HG02571 (cell line): ENCODE measurements at regions not wholly inside any gene's neighbourhood (a gene's known extent, or its start where the extent isn't known, plus 50 kb on each side); places are given as distances from the start of the nearest gene placed in this dataset.
"Not testable (repeated sequence)": the region's sequence is repeated elsewhere in the genome, so short reads cannot be mapped to it uniquely, and the experiment has no call there.

ENCODE experiments used
- ATAC-seq: cut with Tn5 transposase; IDR thresholded peaks from one replicate; pipeline ENCODE4 v1.9.1; 2021; ENCODE audit warnings: mild to moderate bottlenecking, moderate library complexity; ENCODE audit not compliant: unreplicated experiment

DNA sequence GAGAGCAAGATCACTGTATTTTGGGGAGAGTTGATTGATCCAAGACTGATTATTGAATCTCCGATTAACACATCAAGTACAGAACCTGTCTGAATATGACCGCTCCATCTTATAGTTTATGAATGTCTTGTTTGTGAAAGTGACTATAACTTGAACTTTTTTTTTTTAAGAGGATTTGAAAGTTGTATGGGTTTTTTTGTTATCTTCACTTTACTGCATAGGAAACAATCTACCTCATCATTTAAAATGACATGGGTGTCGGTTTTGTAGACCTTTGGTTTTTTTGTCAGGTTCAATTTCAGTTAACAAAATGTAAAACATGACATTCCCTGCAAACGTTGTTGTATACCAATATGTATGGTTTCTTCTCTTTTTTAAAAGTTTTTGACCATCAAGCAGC, 103.0 kb upstream of the NUDT6 start:
- ATAC-seq: no peak

DNA sequence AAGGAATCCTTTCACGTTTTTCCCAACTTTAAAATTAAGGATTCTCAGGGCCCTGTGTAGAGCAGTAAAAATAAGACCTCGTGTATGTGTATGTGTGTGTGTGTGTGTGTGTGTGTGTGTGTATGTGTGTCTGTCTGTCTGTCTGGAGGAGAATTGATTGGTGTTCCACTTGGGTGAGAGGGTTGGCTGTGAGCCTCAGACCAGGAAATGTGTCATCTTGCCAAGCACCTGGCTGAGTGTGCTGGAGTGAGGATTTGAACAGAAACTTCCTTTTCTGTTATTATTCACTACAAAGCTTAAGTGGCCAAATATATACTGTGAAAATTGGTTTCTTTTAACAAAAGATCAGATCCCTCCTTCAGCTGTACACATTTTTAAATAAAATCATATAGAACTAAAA, 103.6 kb upstream of the NUDT6 start:
- ATAC-seq: not testable (repeated sequence)

GRCh38 chr4:123031664-123032063, 109.3 kb upstream of the NUDT6 start:
- ATAC-seq: no peak

DNA sequence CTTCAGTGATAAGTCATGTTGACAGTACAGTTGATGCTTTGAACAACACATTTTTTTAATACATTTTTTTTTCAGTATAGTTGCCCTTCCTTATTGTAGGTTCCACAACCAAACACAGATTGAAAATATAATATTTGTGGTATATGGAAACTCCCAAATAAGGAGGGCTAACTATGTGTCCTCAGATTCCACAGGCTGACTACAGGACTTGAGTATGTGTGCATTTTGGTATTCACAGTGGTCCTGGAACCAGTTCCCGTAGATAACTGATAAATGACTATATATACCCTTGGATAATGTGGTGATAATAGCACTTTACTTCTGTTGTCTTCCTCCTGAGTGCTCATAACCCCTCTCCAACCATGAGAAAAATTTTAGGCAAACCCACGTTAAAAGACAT, 111.6 kb upstream of the NUDT6 start:
- no peak for ATAC-seq

GRCh38 chr4:123035239-123035638, 112.8 kb upstream of the NUDT6 start:
- no peak for ATAC-seq

GRCh38 chr4:123037804-123038203, 115.4 kb upstream of the NUDT6 start:
- no peak for ATAC-seq

DNA sequence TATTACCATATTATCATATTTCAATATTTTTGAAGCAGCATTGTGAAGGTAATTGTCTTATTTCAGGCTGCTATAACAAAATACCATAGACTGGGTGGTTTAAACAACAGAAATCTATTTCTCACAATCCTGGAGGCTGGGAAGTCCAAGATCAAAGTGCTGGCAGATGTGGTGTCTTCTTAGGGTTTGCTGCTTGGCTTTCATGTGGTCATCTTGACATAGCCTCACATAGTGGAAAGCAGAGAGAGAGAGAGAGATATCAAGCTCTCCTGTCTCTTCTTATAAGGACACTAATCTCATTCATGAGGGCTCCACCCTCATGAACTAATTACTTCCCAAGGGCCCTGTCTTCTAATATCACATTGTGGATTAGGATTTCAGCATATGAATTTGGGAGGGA, 119.7 kb upstream of the NUDT6 start:
- ATAC-seq: no peak

- ATAC-seq: no peak
Measured at GRCh38 chr4:123043013-123043412, 120.6 kb upstream of the NUDT6 start.

- ATAC-seq: no peak
Measured at GRCh38 chr4:123043793-123044425, 121.5 kb upstream of the NUDT6 start.

- ATAC-seq: no peak
Measured at GRCh38 chr4:123046096-123046495, 123.7 kb upstream of the NUDT6 start.

DNA sequence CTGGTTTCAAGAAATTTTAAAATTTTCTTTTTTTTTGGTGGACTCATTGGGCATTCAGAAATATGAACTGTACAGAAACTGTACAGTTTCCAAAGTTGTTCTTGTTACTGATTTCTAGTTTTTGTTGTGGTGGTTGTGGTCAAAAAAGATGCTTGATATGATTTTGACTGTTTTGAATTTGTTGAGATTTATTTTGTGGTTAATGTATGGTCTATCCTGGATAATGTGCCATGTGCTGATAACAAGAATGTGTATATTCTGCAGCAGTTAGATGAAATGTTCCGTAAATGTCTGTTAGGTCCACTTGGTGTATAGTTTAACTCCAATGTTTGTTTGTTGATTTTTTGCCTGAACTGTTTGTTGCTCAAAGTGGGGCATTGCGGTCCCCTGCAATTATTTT, 127.6 kb upstream of the NUDT6 start:
- ATAC-seq: no peak

DNA sequence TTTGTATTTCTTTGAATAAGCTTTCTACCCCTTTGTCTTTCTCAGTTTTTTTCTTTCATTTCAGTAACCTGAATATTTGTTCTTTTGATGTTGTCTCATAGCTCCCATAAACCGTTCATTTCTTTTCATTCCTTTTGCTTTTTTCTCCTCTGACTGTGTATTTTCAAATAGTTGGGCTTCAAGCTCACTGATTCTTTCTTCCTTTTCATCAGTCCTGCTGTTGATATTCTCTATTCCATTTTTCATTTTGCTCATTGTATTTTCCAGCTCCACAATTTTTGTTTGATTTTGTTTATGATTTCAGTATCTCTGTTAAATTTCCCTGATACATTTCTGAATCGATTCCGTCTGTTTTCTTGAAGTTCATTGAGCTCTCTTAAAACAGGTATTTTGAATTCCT, 129.6 kb upstream of the NUDT6 start:
- ATAC-seq: no peak

GRCh38 chr4:123055943-123056342, 133.5 kb upstream of the NUDT6 start:
- no peak for ATAC-seq

DNA sequence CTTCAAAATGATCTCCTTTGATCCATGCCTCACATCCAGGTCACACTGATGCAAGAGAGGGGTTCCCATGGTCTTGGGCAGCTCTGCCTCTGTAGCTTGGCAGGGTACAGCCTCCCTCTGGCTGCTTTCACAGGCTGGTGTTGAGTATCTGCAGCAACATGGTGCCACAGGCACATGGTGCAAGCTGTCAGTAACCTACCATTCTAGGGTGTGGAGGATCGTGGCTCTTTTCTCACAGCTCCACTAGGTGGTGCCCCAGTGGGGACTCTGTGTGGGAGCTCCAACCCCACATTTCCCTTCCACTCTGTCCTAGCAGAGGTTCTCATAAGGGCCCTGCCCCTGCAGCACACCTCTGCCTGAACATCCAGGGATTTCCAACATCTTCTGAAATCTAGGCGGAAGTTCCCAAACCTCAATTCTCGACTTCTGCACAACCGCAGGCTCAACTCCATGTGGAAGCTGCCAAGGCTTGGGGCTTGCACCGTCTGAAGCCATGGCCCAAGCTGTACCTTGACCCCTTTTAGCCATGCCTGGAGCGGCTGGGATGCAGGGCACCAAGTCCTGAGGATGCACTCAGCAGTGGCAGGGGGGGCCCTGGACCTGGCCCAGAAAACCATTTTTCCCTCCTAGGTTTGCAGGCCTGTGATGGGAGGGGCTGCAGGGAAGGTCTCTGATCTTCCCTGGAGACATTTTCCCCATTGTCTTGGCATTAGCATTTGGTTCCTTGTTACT, 137.8 kb upstream of the NUDT6 start:
- no peak for ATAC-seq

GRCh38 chr4:123064390-123064789, 142.0 kb upstream of the NUDT6 start:
- ATAC-seq: no peak

- ATAC-seq: no peak
Measured at GRCh38 chr4:123068081-123068480, 145.7 kb upstream of the NUDT6 start.

DNA sequence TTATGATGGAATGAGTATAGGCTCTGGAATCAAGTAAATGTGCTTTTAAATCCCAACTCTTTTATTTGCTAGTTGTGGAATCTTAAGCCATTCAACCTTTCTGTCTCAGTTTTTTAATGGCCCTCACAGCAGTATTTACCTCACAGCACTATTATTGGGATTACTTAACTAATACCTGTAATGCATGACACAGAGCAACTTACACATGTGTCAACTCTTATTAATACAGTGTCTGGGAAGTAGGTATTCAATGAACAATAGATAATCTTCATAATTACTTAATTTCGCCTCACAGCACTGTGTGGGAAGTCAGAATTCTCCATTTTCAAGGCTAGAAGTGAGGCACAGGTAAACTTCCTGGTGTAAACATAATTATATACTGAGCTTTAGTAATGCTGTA, 149.7 kb upstream of the NUDT6 start:
- ATAC-seq: no peak

DNA sequence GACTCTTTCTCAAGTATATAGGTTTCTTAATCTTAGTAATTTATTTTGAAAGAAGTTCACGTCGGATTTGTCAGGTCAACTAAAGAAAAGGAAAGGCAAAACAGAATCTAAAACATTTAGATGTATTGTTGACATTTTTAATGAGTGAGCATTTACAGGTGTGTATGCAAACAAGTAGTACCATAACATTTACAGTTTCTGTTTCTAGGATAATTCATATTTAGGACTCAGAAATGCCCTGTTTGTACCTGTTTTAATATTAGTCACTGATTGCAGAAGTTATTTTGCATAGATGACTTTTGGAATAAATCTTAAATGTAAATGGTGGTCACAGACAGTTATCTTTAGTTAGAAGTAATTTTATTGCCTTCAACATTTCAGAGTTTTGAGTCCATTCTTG, 151.3 kb upstream of the NUDT6 start:
- no peak for ATAC-seq

- ATAC-seq: no peak
Measured at GRCh38 chr4:123077330-123077729, 154.9 kb upstream of the NUDT6 start.

GRCh38 chr4:123081971-123082370, 159.6 kb upstream of the NUDT6 start:
- no peak for ATAC-seq

- no peak for ATAC-seq
Measured at GRCh38 chr4:123083646-123084045, 161.2 kb upstream of the NUDT6 start.

DNA sequence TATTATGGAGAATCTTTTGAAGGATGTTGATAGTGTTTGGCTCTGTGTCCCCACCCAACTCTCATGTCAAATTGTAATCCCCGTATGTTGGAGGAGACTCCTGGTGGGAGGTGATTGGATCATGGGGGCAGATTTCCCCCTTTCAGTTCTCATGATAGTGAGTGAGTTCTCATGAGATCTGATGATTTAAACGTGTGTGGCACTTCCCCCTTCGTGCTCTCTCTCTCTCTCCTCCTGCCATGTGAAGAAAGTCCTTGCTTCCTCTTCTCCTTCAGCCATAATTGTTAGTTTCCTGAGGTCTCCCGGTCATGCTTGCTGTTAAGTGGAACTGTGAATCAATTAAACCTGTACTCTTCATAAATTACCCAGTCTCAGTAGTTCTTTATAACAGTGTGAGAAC, 166.1 kb upstream of the NUDT6 start:
- no peak for ATAC-seq

DNA sequence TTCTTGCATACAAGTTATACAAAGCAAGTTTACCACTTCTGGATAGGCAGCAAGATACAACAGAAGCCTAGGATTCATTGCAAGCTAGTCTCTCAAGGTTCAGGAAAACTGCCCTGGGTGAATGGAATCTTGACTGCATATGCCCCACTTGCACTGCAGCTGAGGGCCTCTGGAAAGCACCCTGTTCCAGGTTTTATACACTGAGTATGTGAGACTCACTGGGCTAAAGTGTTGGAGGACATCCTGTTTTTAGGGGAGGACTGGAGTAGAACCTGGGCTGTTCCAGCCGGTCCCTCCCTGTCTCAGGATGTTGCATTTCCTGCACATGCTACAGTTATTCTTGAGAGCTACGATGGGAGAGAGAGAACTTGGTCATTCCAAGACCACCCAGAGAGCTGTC, 168.5 kb upstream of the NUDT6 start:
- ATAC-seq: no peak
